ENCODE measurements at regions not wholly inside any gene's neighbourhood (a gene's known extent, or its start where the extent isn't known, plus 50 kb on each side); places are given as distances from the start of the nearest gene placed in this dataset.

DNA sequence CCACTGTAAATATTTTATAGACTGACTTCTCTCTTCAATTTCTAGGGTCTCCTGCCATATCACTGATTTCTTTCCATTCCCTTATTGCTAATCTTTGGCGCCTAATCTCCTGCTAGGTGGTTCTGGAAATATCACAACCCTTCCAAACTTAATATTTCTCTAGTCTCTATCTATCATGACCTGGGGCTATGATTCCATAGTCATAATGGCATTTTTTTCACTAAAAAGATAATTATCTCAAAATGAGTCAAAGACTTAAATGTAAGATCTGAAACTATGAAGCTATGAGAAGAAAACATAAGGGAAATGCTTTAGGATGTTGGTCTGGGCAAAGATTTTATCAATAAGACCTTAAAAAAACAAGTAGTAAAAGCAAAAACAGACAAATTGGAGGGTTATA is 74.2 kb downstream of the LEPR start:
- Mint-ChIP-seq H3K4me1 (ENCODE audit: low read depth) (peaks cover 32% of the 10 kb centered on the region), H3K36me3 (ENCODE audit: low read depth) (no peaks in the 10 kb centered on the region), H3K27ac (ENCODE audit: unreplicated experiment) (no peak overlapping the region), H3K27me3 (ENCODE audit: low read depth) (no peaks in the 10 kb centered on the region), H3K4me3 (ENCODE audit: unreplicated experiment) (no peak overlapping the region), H3K9me3 (ENCODE audit: low read depth) (no peaks in the 10 kb centered on the region)
- TF ChIP-seq, protein P1, sequence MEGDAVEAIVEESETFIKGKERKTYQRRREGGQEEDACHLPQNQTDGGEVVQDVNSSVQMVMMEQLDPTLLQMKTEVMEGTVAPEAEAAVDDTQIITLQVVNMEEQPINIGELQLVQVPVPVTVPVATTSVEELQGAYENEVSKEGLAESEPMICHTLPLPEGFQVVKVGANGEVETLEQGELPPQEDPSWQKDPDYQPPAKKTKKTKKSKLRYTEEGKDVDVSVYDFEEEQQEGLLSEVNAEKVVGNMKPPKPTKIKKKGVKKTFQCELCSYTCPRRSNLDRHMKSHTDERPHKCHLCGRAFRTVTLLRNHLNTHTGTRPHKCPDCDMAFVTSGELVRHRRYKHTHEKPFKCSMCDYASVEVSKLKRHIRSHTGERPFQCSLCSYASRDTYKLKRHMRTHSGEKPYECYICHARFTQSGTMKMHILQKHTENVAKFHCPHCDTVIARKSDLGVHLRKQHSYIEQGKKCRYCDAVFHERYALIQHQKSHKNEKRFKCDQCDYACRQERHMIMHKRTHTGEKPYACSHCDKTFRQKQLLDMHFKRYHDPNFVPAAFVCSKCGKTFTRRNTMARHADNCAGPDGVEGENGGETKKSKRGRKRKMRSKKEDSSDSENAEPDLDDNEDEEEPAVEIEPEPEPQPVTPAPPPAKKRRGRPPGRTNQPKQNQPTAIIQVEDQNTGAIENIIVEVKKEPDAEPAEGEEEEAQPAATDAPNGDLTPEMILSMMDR (IDR thresholded peaks at IDR 0.05), result no peak
- no peak for DNase-seq (ENCODE audit: low spot score)

DNA sequence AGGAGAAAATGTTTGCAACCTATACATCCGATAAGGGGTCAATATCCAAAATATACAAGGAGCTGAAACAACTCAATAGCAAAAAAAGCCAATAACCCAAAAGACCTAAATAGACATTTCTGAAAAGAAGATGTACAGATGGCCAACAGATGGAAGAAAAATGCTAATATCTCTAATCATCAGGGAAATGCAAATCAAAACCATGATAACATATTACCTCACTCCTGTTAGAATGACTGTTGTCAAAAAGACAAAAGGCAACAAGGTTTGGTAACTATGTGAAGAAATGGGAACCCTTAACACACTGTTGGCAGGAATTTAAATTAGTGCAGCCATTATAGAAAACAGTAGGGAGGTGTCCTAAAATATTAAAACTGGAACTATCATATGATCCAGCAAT is 74.7 kb downstream of the LEPR start:
- Mint-ChIP-seq H3K36me3 (ENCODE audit: low read depth) (no peaks in the 10 kb centered on the region), H3K4me3 (ENCODE audit: unreplicated experiment) (no peak overlapping the region), H3K27me3 (ENCODE audit: low read depth) (no peaks in the 10 kb centered on the region), H3K4me1 (ENCODE audit: low read depth) (peaks cover 27% of the 10 kb centered on the region), H3K27ac (ENCODE audit: unreplicated experiment) (no peak overlapping the region), H3K9me3 (ENCODE audit: low read depth) (no peaks in the 10 kb centered on the region)
- DNase-seq (ENCODE audit: low spot score), result no peak
- TF ChIP-seq, protein P1 (IDR thresholded peaks at IDR 0.05), result no peak

DNA sequence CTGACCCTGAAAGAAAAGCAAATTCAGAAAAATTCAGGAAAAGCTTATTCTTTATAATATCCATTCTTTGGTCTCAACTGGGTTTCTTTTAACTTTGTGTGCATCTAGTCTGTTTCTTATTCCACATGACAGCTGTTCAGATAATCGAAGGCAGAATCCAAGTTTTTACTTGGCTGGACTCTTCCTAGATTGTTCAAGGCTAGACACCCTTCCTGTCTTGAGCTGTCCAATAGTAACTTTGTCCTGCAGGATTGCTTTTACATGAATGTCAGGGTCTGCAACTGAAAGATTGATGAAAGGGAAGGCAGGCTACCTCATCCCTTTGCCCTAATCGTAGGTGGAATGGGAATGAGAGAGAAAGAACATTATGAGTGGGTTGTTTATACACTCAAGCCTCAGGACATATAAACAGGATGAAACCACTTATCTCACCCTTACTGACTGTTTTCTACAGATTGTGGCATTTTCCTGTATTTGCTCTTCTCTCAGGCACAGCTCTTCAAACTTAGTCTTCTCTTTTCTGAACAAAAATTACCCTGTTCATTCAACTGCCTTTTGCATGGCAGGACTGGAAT is 76.9 kb downstream of the LEPR start:
- peak overlapping the region; percentile 41 for H3K27ac Mint-ChIP-seq (ENCODE audit: unreplicated experiment)
- no peaks in the 10 kb centered on the region for H3K27me3 Mint-ChIP-seq (ENCODE audit: low read depth)

DNA sequence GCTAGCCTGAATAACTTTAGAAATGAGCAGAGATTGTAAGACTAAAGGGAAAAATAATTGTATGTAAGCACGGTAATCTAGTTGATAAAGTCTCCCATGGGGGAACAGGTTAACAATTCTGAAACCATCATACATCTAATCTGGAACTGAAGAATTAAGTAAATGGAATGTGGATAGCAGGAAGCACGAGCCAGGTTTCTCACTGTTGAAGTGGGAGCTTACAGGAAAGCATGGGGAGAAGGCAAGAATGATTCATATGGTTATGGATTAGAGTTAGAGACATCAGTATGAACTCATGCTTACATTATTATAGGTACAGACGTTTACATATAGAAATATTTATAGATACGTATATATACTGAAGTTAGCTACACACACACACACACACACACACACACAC is 83.0 kb downstream of the LEPR start:
- Mint-ChIP-seq H3K27me3 (ENCODE audit: low read depth) (no peaks in the 10 kb centered on the region), H3K4me3 (ENCODE audit: unreplicated experiment) (no peak overlapping the region)
- TF ChIP-seq, protein P1 (IDR thresholded peaks at IDR 0.05), result no peak

More for the DNA sequence above, 76.9 kb downstream of the LEPR start:
- H3K4me3 Mint-ChIP-seq (ENCODE audit: unreplicated experiment), result no peak overlapping the region
- H3K9me3 Mint-ChIP-seq (ENCODE audit: low read depth), result no peaks in the 10 kb centered on the region
- H3K4me1 Mint-ChIP-seq (ENCODE audit: low read depth), result peaks cover 14% of the 10 kb centered on the region
- TF ChIP-seq, protein P1 (IDR thresholded peaks at IDR 0.05), result no peak
- H3K36me3 Mint-ChIP-seq (ENCODE audit: low read depth), result no peaks in the 10 kb centered on the region
- no peak for DNase-seq (ENCODE audit: low spot score)

DNA sequence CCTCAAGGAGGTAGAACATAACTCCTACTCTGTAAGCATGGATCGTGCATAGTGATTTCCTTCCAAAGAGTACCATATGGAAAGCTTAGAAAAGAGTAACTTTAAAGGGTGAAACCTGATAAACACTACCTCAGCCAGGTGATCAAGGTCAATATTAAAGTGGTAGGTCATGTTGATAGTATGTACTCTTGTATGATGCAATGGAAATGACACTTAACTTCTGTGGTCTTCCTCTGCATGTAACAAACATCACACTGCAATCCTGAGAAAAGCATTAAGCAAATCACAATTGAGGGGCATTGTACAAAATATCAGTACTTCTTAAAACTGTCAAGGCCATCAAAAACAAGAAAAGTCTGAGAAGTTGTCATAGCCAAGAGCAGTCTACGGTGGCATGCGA is 83.8 kb downstream of the LEPR start:
- DNase-seq (ENCODE audit: low spot score), result no peak
- Mint-ChIP-seq H3K27ac (ENCODE audit: unreplicated experiment) (no peak overlapping the region), H3K4me3 (ENCODE audit: unreplicated experiment) (no peak overlapping the region), H3K27me3 (ENCODE audit: low read depth) (no peaks in the 10 kb centered on the region), H3K36me3 (ENCODE audit: low read depth) (no peaks in the 10 kb centered on the region), H3K4me1 (ENCODE audit: low read depth) (peaks cover 20% of the 10 kb centered on the region), H3K9me3 (ENCODE audit: low read depth) (peaks cover 9% of the 10 kb centered on the region)
- TF ChIP-seq, protein P1 (IDR thresholded peaks at IDR 0.05), result no peak

More for the DNA sequence above, 83.0 kb downstream of the LEPR start:
- Mint-ChIP-seq H3K9me3 (ENCODE audit: low read depth) (peaks cover 9% of the 10 kb centered on the region), H3K27ac (ENCODE audit: unreplicated experiment) (no peak overlapping the region), H3K36me3 (ENCODE audit: low read depth) (no peaks in the 10 kb centered on the region), H3K4me1 (ENCODE audit: low read depth) (peaks cover 17% of the 10 kb centered on the region)
- no peak for DNase-seq (ENCODE audit: low spot score)

Measured in chondrocyte (in vitro differentiated cells).